Putamen (tissue), 1 donor: ENCODE measurements at regions not wholly inside any gene's neighbourhood (a gene's known extent, or its start where the extent isn't known, plus 50 kb on each side); places are given as distances from the start of the nearest gene placed in this dataset.

Experiments used
- DNase-seq: peaks from one replicate; pipeline ENCODE4 v3.0.0-alpha.2; 2016; ENCODE audit warnings: low spot score

- DNase-seq: no peak
These were observed 274.1 kb upstream of the WWC1 start for GRCh38 chr5:168017313-168017712.

GRCh38 chr5:168019143-168019542 lies 272.3 kb upstream of the WWC1 start:
- DNase-seq: no peak

DNA sequence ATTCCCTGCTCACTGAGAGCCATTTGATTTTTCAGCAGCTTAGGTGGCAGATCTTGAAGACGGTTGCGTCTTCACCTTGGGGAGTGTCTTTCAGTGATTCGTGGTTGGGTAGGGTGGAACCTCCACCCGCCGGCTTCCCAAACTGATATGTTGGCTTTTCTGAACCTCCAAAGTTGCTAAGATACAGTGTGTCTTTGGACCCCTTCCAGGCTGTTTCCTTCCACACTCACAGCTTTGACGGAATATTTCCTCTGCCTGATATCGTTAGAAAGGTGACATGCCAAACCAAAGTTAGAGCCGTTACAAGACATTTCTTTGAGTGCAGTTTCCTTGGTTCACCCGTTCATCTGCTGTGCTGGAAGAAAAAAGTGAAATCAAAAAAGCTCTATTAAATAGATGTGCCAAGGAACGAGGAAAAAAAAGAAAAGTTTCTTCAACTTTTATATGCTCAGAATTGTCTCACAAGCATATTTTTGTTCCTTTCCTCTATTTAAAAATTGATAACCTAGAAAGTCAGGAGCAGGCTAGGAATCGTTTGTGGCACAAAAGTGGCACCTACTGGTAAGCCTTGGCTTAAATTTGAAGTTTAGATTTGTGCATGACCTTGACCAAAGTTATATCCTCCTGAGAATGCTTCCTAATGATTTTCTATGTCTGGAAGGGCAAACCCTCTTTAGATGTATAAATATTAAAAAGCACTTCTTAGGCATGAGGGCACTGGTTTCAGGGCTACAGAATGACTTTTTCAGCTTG lies 270.7 kb upstream of the WWC1 start:
- DNase-seq: peak; percentile 14

GRCh38 chr5:168022446-168023169 lies 268.8 kb upstream of the WWC1 start:
- no peak for DNase-seq

GRCh38 chr5:168023191-168023590 lies 268.3 kb upstream of the WWC1 start:
- DNase-seq: peak; percentile 56

- DNase-seq: no peak
These were observed 267.1 kb upstream of the WWC1 start for GRCh38 chr5:168024306-168024705.

GRCh38 chr5:168027007-168027406 lies 264.4 kb upstream of the WWC1 start:
- no peak for DNase-seq

DNA sequence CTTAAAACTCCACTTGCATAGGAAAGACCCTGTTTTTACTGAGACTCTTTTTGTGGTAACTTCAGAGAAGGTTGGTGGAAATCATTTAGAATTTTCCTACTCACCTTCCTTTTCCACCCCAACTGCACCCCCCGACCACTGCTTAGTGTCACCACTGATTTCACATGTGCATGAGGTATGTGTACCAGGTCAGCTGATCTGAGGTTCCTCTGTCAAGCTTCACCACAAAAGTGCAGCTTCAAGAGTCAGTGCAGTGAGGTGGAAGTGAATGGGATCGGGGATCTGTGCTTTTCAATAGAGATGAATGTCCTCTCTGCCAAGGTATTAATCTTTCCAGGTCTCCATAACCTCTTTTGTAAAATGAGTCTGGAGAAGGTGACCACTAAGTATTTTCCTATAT lies 260.5 kb upstream of the WWC1 start:
- DNase-seq: no peak

DNA sequence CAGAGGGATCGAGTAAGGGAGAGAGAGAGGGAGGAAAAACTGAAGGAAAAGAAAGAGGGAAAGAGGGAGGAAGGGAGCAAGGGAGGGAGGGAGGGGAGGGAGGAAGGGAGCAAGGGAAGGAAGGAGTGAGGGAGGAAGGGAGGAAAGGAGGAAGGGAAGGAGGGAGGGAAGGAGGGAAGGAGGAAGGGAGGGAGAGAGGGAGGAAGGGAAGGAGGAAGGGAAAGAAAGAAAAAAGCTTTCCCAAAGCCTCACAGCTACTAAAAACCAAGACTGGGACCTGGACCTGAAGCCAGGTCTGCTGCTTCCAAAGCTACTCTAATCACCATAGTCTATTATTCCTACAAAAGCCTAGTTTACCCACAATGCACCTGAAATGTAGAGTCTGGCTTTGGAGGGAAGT lies 259.8 kb upstream of the WWC1 start:
- DNase-seq: no peak

GRCh38 chr5:168039039-168039438 lies 252.4 kb upstream of the WWC1 start:
- no peak for DNase-seq

GRCh38 chr5:168039566-168040248 lies 251.7 kb upstream of the WWC1 start:
- no peak for DNase-seq

GRCh38 chr5:168041583-168041982 lies 249.9 kb upstream of the WWC1 start:
- no peak for DNase-seq

DNA sequence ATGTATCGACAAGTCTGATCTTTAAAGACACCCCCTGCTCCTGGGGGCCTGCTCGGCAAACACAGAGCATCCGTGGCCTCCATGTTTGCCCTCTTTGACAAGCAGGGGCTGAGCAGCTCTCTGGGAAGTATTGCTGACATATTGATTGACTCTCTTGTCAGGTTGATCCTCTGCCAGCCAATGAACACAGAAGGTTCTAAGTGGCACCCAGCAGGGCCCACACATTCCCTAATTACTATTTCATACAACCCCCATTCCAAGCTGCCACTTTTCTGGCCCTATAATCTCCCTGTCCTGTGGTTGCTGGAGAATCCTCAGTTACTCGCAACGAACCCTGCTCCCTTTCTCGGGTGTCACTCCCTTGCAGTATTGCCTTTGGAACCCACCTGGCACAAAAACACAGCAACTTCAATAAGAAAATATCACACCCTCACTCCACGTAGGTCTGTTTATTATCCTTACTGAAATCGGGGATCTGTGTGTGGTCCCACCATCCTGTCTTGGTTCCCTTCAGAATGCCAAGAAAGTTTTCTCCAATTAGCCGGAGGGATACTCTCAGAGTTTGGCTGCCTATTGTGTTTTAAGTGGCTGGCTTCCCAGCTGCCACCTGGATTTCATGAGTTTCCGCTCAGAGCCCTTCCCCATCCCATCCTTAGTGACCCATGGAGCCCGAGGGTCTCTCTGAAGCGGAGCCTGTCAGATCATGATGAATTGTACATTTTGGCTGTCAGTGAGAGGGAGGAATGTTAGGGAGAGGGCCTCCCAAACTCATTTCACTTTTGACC lies 249.0 kb upstream of the WWC1 start:
- no peak for DNase-seq

GRCh38 chr5:168046163-168046562 lies 245.3 kb upstream of the WWC1 start:
- DNase-seq: no peak

- peak; percentile 21 for DNase-seq
These were observed 244.3 kb upstream of the WWC1 start for GRCh38 chr5:168047043-168047668.

DNA sequence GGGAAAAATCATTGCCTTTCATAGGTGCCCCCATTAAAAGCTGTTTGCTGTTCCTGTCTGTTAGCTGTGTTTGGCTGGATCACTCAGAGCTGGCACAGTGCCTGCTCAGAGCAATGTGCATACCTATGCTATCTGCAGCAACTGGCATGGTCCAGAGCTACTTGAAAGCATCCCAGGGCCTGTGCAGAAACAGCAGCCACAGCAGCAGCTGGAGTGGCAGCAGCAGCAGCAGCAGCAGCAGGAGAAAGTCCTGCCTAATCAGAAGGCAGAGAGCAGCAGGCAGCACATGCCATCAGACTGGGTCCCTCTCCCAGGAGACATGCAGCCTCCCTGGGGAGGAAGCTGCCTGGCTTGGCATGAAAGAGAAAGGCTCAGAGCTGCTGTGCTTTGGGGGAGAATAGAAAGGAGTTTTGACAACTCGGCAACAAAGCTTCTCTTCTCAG lies 243.8 kb upstream of the WWC1 start:
- peak; percentile 7 for DNase-seq

GRCh38 chr5:168048486-168048885 lies 243.0 kb upstream of the WWC1 start:
- peak; percentile 59 for DNase-seq

DNA sequence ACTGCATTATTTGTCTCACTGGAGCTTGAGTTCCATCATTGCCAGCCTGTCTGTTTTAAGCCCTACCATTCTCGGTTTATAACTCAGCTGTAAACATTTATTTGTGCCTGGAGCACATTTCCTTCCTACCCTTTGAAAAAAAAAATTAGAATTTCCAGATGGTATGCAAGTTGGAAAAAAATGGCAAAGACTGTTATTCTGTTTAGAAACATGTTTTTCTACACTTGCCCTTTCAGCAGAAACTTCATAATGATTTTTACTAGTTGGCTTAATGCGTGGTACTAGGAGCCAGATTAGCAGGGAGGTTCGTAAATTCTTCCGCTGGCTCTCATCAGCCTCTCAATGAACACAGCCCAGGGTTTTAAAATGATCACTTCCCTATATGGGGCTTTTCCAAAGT lies 238.8 kb upstream of the WWC1 start:
- DNase-seq: no peak

DNA sequence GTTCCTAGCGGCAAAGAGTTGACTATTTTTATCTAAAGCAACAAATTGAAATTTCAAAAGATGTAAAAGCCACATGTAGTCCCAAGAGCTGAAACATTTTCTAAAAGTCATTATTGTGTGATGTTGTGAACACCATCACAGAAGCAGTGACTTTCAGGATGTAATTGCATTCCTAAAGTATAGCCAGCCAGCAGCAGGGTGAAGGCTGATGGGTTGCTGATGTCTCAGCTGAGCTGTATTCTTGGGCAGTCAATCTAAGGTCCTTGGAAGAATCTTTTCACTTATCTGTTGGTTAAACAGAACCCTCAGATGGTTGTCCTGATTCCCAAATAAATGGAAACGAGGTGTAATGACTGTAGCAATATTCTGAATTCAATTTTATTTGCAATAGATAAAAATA lies 237.4 kb upstream of the WWC1 start:
- DNase-seq: no peak

DNA sequence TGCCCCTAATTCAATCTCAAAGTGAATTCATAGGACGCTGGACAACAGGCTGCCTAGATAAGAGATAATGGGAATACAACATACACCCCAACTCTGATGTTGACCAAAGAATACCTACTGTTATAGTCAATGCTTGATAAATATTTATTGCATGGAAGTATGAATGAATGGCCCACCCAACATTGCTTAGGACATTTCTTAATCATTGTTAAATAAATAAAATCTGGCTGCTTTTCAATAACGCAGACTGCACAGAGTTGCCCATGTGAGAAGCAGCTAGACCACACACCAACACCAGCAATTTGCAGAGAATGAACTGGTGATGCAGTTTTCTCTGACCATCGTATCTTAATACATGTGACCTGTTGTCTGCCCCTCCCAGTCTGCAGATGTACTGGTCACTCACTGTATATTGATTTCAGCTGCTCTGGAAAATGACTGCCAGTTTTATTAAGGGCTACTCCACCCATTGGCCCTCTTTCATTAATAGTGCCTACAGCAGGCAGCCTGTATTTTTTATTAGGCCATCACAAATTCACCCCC lies 236.2 kb upstream of the WWC1 start:
- no peak for DNase-seq

DNA sequence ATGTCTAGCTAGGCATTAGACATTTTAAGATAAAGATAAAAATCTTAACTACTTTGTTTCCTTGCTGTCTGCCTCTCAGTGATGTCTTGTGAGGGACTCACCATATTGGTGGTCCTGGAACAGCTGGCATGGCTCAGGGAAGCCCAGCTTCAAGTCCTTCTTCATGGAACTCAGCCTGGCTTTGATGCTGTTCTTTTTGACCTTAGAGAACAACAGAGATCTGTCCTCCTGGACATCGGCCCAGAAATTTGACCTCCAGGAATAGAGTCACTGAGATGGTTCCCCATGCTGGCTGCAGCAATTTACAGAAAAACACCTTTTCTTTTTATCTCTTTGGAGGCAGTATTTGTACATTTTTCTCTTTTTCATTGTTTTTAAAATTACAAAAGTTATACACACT lies 235.5 kb upstream of the WWC1 start:
- DNase-seq: no peak
